Tibial nerve (tissue), 4 donors: ENCODE measurements at regions not wholly inside any gene's neighbourhood (a gene's known extent, or its start where the extent isn't known, plus 50 kb on each side); places are given as distances from the start of the nearest gene placed in this dataset.

Experiments used
- EP300 ChIP-seq, 2 donors: sonication (generic); formaldehyde crosslinking; IDR thresholded peaks; one replicate each; pipeline ENCODE4 v1.6.1; 2017; ENCODE audit warnings: antibody characterized with exemption in 2 of 2, mild to moderate bottlenecking in 1 of 2
- POLR2A ChIP-seq, 2 donors: fragments of 450-650 bp; IDR thresholded peaks; one replicate each; pipeline ENCODE4 v1.6.1; 2017; ENCODE audit warnings: antibody characterized with exemption in 2 of 2, mild to moderate bottlenecking in 2 of 2, moderate library complexity in 2 of 2
- TF ChIP-seq, protein P1 (sequence below), 5 experiments: fragments of 200-600 bp in 3 of 5; fragments of 450-650 bp in 2 of 5; sonication (generic) in 3 of 5; IDR thresholded peaks; one replicate each; pipeline ENCODE4 v1.5.1; 2016 to 2019; ENCODE audit warnings: antibody characterized with exemption in 5 of 5, mild to moderate bottlenecking in 3 of 5, moderate library complexity in 2 of 5

GRCh38 chr2:107473150-107473549 is 353.5 kb upstream of the RGPD4 start:
- TF ChIP-seq, protein P1, sequence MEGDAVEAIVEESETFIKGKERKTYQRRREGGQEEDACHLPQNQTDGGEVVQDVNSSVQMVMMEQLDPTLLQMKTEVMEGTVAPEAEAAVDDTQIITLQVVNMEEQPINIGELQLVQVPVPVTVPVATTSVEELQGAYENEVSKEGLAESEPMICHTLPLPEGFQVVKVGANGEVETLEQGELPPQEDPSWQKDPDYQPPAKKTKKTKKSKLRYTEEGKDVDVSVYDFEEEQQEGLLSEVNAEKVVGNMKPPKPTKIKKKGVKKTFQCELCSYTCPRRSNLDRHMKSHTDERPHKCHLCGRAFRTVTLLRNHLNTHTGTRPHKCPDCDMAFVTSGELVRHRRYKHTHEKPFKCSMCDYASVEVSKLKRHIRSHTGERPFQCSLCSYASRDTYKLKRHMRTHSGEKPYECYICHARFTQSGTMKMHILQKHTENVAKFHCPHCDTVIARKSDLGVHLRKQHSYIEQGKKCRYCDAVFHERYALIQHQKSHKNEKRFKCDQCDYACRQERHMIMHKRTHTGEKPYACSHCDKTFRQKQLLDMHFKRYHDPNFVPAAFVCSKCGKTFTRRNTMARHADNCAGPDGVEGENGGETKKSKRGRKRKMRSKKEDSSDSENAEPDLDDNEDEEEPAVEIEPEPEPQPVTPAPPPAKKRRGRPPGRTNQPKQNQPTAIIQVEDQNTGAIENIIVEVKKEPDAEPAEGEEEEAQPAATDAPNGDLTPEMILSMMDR (IDR thresholded peaks at IDR 0.05): no peak
- TF ChIP-seq POLR2A (IDR thresholded peaks at IDR 0.05) (no peak), EP300 (IDR thresholded peaks at IDR 0.05) (no peak)
